ENCODE measurements at regions not wholly inside any gene's neighbourhood (a gene's known extent, or its start where the extent isn't known, plus 50 kb on each side); places are given as distances from the start of the nearest gene placed in this dataset.

- no peak overlapping the region for H2AFZ ChIP-seq (replicated peaks; ENCODE audit: low read length, poor library complexity)
- H4K5ac ChIP-seq (ENCODE audit: low read depth, low read length), result no peak overlapping the region
- no peak overlapping the region for H3K14ac ChIP-seq (replicated peaks; ENCODE audit: low read depth, low read length)
- no CpG with 5 or more reads among the region's 1 CpG for WGBS, 2 experiments (ENCODE audit: extremely low coverage in 2 of 2, insufficient read length in 1 of 2)
- no peaks in the 10 kb centered on the region for H3K9me1 ChIP-seq (ENCODE audit: insufficient read depth, low read length)
- TF ChIP-seq MAFK (IDR thresholded peaks at IDR 0.05; ENCODE audit: low read depth, low read length) (no peak), RAD21 (IDR thresholded peaks at IDR 0.05; ENCODE audit: low read length) (no peak), BHLHE40 (IDR thresholded peaks at IDR 0.05; ENCODE audit: low read depth, low read length) (no peak), MAZ (IDR thresholded peaks at IDR 0.05; ENCODE audit: borderline replicate concordance, low read depth, low read length) (no peak)
- ChIA-PET CTCF (no interaction called here), POLR2A (ENCODE audit: unreplicated experiment) (no interaction called here)
- H2BK120ac ChIP-seq (ENCODE audit: low read depth, low read length), result no peak overlapping the region
- no peaks in the 10 kb centered on the region for H3K4me1 ChIP-seq (ENCODE audit: control insufficient read depth, insufficient read depth, low read length)
- H2AK9ac ChIP-seq (replicated peaks; ENCODE audit: low read depth, low read length, poor library complexity), result no peak overlapping the region
- in situ Hi-C loops (cut with MboI; ENCODE audit: low sequenced_read_pairs), result no loop called here
- intact Hi-C loops (cut with micrococcal nuclease), result no loop called here
- no peak overlapping the region for H3K18ac ChIP-seq (ENCODE audit: low read depth, low read length)
- H2BK20ac ChIP-seq (ENCODE audit: low read depth, low read length), result no peak overlapping the region
- H3K9me3 ChIP-seq (ENCODE audit: control insufficient read depth, insufficient read depth, low read length), result no peaks in the 10 kb centered on the region
- H4K20me1 ChIP-seq (ENCODE audit: insufficient read depth, low read length), result no peaks in the 10 kb centered on the region
- dilution Hi-C loops (cut with HindIII; ENCODE audit: low sequenced_read_pairs, unreplicated experiment), result no loop called here
- H3K4ac ChIP-seq (ENCODE audit: low read depth, low read length), result no peak overlapping the region
- H3K79me1 ChIP-seq (ENCODE audit: low read depth in 1 of 2, low read length in 2 of 2), result no peaks in the 10 kb centered on the region
- ATAC-seq (ENCODE audit: low read depth) (no peak), DNase-seq (peak; percentile 10)
- no peak overlapping the region for H3K9ac ChIP-seq (ENCODE audit: low read depth, low read length)
- no peak overlapping the region for H3K23ac ChIP-seq (ENCODE audit: low read depth, low read length)
- H3K56ac ChIP-seq (ENCODE audit: extremely low read depth, insufficient read depth, low read length), result no peak overlapping the region
- H2AK5ac ChIP-seq (ENCODE audit: low read depth, low read length), result no peak overlapping the region
- no peak overlapping the region for H3K4me2 ChIP-seq (ENCODE audit: low read depth, low read length)
- H2BK15ac ChIP-seq (ENCODE audit: low read depth, low read length), result no peak overlapping the region
- BruUV-seq (replicated peaks), result no TSS peak
- H3K27ac ChIP-seq (ENCODE audit: insufficient read depth, low read length), result no peak overlapping the region
- no peaks in the 10 kb centered on the region for H3K36me3 ChIP-seq (ENCODE audit: control insufficient read depth, insufficient read depth, low read length)
- no peaks in the 10 kb centered on the region for H3K27me3 ChIP-seq (ENCODE audit: control insufficient read depth, insufficient read depth, low read length)
- H3K4me3 ChIP-seq (ENCODE audit: insufficient read depth, low read depth, low read length), result no peak overlapping the region
- no peak overlapping the region for H4K8ac ChIP-seq (ENCODE audit: low read depth in 2 of 2, low read length in 2 of 2)
- H2BK5ac ChIP-seq (ENCODE audit: low read depth, low read length, poor library complexity, severe bottlenecking), result no peak overlapping the region
- H4K91ac ChIP-seq (ENCODE audit: insufficient read depth, low read depth, low read length), result no peak overlapping the region
These were observed 583.0 kb upstream of the GOLIM4 start for GRCh38 chr3:168678730-168679129.
